NCI-H460 (cell line): ENCODE measurements at regions not wholly inside any gene's neighbourhood (a gene's known extent, or its start where the extent isn't known, plus 50 kb on each side); places are given as distances from the start of the nearest gene placed in this dataset.

Experiments used
- DNase-seq: peaks from one replicate; pipeline ENCODE4 v3.0.0-alpha.2; 2016; ENCODE audit warnings: low read depth; ENCODE audit errors: extremely low read depth

DNA sequence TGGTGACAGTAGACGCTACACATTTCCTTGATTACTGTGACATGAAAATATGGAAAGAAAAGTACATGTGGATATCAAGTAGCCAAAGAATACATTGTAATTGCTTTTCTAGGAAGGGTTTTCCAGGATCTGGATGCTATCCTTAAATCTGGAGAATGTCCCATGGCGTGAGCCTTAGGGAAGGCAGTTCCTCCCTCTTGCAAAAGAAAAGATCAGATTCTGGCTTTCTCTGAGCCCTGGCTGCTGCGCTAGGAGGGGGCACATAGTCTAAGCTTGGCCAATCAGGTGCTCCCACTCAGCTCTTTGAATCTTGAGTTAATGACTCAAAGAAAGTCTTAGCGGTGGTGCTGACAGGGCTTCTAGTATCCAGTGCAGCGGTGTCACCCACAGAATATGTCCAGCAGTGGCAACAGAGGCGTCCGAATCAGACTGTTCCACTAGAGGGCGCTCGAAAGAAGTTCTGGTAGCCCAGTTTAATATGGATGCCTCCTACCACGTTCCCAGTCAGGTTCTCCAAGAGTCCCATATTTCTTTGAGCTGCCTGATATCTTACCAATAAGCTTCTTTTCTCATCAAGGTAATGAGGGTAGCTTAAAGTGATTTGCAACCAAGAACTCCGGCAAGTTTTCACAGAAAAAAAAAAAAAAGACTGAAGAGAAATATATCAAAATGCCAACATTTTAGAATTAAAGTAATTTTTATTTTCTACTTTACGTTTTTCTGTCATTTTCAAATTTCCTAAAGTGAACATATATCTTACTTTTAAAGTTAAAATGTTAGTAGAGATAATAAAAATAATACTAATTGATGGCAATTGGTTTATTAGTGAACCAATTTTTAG is 213.4 kb upstream of the S100G start:
- DNase-seq, result peak; percentile 82

DNA sequence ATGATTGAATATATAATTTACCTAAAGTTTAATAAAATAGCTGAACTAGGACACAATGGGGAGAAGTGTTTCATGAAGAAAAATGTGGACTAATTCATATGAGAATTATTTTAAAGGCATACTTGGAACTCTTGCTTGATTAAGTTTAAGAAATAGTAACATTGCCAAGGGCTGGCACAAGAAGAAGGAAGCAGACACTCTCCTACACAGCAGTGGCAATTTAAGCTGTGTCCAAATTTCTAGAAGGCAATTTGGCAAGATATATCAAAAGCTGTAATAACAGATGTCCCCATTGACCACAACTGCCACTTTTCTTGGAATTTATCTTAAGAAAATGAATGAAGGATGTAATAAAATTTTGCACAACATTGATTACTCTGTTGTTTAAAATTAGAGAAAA is 209.5 kb upstream of the S100G start:
- no peak for DNase-seq

DNA sequence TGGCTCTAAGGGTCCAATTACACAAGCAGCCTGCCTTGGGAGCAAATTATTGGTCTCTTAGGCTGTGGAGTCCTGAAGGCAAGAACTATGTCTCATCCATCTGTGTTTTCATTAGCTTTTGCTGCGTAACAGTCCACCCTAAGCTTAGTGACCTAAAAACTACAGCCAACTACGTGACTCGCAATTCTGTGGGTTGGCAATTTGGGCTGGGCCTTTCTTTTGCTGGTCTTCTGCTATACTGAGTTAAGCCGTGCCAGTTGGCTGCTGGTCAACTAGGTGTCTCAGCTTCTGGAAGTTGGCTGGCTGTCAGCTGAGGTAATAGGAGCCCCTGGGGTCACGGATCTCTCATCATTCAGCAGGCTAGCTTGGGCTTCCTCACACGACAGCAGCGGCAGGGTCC is 205.6 kb upstream of the S100G start:
- DNase-seq, result no peak

DNA sequence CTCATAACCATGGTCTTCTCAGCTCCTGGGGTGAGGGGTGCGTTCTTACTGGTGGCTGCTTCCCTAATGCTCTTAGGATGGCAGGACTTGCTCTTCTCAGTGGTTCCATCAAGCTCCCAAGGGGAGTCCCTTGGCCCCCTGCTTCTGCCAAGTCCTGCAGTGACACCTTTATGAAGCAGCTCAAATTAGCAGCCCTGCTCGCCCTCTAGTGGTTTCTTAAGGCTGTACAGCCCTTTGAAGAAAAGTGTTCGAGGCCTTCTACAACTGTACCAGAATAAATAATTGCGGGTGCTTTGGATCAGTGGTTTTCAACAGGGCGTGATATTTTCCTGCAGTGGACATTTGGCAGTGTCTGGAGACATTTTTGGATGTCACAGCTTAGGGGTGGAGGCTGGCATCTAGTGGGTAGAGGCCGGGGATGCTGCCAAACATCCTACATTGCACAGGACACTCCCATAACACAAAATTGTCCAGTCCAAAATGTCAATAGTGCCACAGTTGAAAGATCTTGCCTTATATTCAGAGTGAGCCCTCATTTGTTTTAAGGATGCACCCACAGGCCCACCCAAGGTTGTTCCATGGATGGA is 204.7 kb upstream of the S100G start:
- peak; percentile 18 for DNase-seq

DNA sequence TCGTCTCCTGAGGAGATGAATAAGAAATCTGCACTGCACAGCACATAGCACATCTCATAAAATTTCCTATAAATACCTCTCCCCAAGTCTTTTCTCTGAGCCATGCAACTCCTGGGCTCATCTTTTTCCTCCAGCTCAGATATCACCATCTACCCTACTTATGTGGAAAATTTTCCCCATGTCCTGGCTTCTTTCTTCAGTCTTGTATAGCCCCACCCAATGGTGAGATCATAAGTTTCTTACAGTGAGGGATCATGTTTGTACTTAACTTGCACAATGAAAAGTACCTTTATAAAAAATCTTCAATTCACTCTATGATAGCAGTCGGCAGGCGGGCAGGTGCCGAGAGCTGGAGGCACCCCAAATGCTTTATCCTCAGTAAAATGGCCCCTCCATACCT is 198.6 kb upstream of the S100G start:
- DNase-seq, result no peak

DNA sequence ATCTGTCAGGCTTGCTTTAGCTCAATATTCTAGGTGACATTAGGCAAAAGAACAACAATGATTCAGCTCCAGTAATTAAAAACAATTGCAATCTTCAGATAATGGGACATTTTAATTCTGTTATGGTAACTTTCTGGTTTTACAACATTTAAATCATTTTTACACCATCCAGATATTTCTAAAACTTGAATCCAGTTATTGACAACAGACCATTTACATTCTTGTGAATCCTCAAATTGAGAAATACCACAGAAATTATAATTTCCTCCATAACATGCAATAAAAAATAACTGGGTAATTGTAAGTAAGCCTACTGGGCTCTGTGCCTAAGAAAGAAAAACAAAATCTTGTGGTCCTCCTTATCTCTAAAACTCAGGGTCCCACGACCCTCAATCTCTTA is 195.0 kb upstream of the S100G start:
- no peak for DNase-seq

DNA sequence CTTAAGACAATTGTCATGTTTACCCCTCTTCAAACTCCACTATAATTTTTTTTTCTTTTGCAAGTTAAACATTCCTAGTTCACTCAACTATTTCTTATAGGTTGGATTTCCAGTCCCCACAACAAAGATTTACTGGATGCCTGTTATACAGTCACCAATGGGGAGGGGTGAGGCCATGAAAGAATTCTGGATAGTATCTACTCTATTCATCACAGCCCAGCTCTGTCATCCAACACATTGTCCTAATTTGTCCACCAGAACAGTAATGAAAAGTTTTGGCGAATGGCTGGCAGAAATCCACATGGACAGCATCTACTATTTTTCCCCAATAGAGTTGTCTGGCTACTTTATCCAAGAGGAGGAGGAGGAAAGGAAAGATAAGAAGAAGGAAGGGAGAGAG is 192.7 kb upstream of the S100G start:
- no peak for DNase-seq

DNA sequence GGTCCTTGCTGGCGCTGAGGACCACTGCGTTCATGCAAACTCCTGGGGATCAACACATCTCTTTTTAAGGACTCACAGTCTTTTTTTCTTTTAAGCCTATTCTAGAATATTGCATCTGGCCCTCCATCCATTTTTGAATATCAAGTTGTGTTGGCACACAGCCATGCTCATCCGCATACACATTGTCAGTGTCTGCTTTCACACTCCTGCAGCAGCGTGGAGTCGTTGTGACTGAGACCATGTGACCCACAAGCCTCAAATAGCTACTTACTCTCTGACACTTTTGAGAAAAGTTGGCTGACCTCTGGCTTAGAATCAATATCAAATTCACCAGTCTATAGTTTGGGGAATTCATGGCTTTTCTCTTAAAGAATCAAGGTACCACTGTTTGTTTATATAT is 191.8 kb upstream of the S100G start:
- DNase-seq, result no peak

DNA sequence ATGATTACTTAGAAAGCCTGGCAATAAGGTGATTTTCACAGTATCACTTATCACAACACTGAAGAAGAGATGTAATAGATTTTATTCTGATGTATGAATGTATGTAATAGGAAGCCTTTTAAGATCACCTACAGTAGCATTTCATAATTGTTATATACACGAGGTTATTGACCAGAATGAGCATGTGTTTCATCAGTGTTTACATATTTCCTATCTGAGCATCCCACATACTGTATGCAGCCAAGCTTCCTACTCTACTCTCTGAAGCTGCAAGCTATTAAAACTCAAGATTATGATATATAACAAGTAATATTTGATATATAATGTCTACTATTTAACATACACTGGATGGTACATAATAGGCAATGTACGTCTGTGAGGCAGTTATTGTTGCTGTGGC is 190.9 kb upstream of the S100G start:
- no peak for DNase-seq

DNA sequence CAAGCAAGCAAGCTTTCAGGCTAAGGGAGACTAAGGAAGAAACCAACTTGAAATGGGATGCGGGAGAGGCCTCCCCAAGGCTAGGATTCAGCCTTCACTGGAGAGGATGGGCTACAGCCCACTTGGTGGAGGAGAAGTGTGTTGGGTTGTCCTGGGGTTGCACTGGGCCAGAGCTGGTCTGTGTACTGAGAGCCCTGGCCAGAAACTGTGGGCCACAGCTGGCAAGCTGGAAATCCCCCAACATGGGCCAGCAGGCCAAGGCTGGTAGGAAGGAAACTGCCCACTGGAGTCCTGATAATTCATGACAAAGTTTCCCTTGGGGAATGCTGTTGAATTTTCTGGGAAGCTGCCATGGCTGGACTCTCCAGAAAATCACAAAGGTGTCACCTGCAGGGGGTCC is 188.0 kb upstream of the S100G start:
- DNase-seq, result no peak

DNA sequence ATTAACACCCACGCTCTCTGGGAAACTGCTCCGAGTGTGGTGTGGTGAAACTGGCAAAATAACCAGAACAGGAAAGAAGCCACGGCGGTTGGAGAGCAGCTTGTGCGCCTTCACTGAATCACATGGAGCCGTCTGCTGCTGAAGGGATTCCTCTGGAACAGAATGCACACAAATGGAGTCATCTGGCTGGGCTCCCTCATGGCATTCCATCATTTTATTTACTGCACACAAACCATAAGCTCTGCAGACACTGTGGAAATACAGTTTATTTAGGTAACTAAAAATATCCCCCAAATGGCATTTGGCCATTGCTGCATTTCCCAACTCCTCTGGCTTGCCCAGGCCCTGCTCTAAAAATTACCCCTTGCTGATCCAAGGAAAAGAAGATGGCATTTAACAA is 187.0 kb upstream of the S100G start:
- no peak for DNase-seq

DNA sequence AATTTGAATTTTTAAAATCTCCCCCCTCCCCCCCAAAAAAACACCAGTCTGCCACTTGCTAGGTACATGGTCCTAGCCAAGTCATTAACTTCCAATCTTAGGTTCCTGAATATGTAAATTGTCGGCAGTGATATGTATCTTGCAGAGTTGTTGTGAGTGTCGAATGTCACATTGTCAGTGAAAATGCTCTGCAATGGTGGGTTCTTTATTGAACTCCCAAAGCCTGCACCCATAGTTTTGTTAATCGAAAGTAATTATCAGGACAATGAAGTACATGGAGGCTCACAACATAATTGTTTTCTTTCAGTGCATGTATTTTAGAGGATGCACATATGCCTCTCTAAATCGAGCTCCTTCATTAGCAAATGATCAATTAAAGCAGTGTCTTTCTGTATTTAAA is 185.6 kb upstream of the S100G start:
- no peak for DNase-seq

DNA sequence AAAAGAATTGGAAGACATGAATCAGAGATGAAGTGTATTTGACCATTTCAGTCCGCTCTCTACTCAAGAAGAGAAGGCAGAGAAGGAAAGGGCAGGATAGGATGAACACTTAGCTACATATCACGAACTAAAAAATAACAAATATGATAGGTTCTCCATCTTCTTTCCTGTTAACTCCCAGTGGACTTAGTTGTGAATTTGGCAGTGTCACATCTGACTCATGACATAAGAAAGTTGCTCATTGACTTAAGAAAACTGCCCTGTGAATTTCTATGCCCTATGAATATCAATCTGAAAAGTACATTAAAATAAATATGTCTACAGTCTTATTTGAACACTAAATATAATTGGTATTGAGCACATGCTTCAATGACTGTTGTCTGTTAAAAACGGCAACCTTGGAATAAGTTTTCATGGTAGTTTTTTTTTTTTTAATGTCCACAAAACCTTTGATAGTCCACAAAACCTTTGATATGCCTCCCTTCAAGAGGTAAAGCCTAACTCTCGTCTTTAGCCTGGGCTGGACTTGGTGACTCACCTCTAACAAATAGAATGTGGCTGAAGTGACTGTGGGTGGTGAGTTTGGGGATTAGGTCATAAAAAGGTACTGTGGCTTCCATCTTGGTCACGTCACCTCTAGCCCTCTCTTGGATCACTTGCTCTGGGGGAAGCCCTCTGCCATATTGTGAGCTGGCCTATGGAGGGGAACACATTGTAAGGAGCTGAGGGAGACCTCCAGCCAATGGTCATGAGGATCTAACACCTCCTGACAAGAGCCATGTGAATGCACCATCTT is 184.7 kb upstream of the S100G start:
- DNase-seq, result no peak

DNA sequence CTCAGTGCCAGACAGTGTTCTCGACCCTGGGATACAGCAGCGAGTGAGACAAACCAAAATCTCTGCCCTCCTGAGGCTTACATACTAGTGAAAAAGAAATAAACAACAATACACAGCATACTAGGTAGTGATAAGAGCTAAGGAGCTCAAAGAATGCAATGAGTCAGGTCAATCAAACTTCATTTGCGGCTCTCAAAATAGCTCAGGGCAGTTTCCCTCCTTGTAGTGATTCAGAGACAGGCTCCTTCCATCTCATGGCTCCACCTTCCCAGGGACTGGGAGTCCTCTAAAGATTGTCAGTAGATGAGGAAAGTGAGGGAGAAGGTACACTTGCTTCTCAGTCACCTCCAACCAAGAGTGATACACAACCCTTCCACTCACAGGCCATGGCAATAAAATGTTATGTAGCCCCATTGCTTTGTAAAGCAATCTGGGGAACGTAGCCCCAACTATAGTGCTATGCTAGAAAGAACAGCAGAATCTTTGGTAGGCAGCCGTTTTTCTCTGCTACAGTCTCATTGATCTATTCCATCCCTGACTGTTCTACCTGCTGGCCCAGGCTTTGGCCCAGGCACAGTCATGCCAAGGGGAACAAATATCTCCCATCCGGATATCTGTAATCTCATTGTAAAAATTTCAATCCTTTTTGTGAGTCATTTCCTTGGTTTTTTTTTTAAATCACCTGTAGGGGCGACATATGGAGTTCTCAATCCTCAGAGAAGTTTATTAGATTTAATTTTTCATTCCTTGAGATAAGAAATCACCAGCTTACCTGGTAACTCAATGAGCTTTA is 183.1 kb upstream of the S100G start:
- DNase-seq, result no peak

DNA sequence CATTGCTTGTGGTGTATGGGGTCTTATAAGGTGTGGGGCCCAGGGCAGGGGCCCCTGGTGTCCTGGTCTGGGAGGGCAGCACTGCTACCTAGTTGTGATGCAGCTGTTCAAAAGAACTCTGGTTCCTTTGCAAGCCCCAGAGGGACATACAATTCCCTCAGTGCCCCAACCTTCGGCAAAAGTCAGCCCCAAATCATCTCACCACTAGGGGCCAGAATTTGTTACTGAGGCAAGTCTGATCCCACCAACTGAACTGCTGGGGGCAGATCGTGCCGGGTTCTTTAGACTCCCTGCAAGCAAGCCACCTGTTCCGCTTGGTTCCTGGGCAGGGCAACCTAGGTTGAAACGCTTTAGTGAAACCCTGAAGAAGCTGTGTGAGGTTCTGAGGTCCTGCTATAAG is 180.1 kb upstream of the S100G start:
- DNase-seq, result no peak

DNA sequence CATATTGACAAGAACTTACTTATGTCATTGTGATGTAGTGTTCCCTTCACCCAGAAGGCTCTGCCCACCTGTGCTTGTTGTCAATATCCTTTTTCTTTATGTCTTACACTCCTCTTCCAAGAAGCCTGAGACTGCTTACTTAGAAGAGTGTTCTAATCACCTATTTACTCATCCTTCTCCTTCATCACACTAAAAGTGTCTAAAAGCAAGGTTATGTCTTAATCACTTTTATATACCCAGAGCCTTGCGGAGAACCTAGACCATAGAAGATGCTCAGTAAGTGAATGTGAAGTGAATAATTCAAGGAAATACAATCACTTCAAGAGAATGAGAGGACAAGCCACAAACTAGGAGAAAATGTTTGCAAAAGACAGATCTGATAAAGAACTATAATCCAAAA is 177.6 kb upstream of the S100G start:
- no peak for DNase-seq

DNA sequence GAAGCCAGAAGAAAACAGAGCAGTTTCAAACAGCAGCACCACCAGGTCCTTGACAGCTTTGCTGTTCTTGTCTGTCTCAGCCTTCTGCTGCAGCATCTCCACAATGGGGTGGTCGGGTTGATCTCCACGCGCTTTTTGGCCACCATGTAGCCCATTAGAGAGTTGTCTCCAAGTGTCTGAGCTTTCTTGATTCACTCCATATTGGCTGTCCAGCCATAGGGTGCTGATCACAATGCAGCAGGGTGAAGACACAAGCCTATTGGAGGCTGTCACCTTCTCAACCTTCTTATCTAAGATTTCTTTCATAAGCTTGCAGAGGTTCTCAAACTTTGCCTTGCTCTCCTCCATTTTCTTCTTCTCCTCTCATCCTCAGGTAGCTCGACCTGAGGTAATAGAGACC is 175.4 kb upstream of the S100G start:
- DNase-seq, result no peak

DNA sequence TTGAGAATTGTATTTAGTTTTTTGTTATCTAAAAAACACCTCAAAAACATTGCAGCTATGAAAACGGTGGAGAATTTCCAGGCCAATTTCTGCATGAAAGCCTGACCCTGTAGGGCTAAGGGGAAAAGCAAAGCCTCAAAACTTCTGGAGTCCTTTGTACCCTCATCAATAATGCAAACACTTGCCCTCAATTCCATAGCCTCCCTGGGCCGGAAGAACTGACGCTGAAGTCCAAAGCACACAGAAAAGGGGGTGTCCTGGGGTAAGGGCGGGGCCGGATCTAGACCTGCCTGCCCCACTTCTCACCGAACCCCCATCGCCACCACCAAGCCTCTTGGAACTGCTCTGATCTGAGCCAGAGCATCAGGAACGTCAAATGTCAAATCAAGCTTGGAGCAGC is 173.9 kb upstream of the S100G start:
- no peak for DNase-seq

DNA sequence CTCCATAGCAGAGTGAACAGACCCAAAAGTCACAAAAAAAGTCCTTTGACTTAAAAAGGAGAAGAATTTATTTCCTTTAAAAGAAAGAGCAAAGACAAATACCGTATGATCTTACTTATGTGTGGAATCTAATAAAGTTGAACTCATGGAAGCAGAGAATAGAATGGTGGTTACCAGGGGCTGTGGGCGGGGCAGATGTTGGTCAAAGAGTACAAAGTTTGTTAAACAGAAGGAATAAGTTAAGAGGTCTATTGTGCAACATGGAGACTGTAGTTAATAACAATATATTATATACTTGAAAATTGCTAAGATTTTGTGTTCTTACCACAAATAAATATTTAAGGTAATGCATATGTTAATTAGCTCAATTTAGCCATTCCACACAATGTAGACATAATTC is 173.3 kb upstream of the S100G start:
- DNase-seq, result no peak

DNA sequence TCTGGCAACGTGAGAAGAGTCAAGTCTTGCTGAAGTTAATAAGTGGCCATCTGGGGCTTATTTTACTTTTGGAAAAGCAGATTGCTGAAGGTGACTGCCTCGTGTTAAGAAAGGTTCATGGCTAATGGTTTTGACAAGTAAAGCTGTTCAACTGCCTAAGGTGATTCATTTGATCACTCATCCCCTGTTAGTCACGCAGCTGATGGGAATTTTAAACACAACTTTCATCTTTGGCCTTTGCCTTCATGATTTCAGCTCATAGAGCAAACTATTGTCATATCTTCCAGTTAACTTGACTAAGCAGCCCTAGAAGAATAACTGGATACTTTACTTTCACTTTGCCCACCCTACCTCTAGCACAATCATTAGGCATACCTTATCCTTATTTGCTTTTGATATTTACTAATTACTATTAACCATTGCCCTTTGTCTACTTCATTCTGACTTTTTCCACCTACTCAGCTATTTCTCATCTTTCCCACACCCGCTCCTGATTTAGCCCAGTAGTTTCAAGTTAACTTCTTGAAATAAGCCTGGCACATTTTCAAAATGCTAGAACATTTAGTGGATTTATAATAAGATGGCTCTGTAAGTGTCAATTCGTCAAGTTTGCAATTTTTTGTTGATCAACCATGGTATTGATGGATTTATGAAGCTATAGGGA is 170.6 kb upstream of the S100G start:
- no peak for DNase-seq

DNA sequence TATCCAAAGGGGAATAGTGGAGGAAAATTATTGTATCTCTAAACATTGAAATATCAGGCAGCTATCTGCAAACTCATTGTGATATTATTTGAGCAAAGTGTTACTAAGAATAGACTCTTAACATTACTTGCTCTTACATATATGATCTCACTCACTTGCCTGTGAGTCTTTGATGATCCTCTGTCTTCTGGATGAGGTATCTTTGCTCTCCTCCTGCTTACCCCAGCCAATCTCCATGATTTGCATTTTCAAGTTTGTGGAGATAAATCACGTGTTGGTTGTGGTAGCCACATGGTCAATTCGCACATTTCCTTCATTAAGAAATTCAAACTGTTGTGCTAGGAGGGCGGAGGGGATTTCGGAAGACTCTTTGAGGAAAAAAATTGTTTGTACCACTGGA is 169.9 kb upstream of the S100G start:
- DNase-seq, result no peak
